Dermis blood vessel endothelial cell (primary cell): ENCODE measurements at regions not wholly inside any gene's neighbourhood (a gene's known extent, or its start where the extent isn't known, plus 50 kb on each side); places are given as distances from the start of the nearest gene placed in this dataset.
"Not testable (repeated sequence)": the region's sequence is repeated elsewhere in the genome, so short reads cannot be mapped to it uniquely, and the experiment has no call there.

Experiments
- DNase-seq: peaks from one replicate; pipeline ENCODE4 v3.0.0; 2010

DNA sequence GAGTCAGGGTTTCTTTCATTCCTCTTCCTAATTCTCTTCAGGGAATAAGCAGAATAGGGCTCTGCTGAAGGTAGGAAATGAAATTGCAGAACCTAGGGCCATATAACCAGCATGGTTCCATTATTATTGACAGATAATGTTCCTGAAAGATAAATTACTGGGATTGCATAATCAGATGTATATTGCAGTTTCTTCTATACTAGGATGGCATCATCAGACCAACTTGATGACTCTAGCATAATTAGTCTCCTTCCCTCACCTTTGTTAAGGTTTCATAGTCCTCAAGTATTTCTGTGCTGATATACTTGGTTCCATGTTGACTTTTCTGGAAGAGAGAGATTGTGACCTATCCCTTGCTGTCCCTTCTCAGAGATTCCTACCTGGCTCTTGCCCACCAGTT is 492.3 kb upstream of the LCORL start:
- DNase-seq: no peak

DNA sequence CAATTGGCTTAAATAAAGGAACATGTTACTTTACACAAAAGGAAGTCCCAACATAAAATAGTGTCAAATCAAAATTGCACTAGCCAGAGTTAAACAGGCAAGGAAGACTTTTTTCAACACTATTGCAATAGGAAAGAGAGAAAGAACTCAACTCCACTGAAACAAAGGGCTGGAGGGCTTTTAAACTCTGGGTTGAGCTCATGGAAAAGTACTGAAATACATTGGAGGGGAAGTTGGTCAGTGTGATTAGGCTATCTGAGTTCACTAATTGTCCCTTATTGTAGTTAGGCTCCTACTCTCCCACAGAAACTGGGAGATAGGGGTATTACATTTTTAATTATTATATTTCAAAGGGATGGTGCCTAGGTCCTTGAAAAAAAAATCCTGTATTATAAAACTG is 491.2 kb upstream of the LCORL start:
- no peak for DNase-seq

DNA sequence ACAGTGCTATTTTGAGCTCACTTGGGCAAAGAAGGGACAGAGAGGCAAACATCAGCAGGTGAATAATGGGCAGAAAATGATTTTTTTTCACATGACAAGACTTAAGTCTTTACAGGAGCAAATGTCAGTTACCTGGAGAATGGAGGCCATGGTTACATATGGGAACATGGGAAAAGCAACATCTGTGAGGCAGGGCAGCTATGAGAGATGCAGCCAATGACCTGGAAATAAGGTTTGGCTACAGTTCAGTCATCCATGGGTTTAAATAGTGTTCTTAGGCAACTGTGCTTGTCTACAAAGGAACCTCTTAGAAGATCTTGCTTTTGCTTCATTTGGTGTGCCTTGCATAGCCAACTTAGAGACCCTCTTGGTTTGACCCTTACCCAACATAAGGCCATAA is 490.2 kb upstream of the LCORL start:
- DNase-seq: no peak

DNA sequence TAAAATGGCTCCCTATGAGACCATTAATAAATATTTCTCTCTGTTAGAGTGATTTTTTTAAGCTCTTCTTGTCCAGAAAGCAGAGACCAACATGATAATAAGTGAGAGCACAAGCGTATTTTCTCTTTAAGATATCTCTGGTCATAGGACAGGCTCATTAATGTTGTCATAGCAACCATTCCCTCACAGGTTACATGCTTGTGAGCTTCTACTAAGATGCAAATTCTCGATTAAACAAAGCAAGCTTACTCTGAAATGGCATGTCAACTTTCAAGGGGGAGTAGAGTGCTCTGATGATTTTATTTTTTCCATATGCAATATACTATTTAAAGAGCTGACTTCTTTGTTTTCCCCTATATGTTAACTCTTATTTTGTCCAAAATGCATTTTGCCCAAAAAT is 487.2 kb upstream of the LCORL start:
- DNase-seq: no peak

DNA sequence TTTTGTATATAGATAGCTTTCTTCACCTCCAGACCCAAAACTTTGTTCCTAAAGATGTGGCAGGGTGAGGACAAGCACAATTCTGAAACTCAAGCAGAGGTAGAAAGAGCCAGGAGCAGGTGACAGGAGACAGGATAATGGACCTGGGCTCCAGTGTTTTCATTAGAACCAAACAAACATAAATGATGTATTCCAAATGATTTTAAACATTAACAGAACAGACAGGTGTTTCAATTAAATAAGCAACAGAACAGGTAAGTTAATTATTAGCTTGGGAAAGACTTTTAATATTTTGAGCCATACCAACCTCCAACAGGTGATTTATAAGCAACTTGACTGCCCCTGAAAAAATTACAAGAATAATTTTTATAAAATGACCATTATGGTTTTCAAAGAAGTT is 459.4 kb upstream of the LCORL start:
- DNase-seq: no peak

DNA sequence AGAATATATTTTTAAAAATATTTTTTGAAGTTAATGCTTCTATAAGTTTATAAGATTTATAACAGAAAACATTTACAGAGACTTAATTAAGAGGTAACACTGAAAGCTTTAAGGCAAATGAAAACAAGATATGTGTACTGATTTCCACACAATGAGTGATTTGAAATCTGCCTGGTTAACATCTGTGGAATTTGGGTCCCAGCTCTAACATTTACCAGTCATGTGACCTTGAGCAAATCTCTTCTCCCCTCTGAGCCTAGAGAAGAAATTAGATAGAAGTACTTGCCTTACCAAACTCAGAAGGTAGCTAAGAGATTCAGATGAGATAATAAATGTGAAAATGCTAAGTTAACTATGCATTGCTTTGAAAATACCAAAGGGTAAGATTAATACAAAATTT is 458.8 kb upstream of the LCORL start:
- no peak for DNase-seq

DNA sequence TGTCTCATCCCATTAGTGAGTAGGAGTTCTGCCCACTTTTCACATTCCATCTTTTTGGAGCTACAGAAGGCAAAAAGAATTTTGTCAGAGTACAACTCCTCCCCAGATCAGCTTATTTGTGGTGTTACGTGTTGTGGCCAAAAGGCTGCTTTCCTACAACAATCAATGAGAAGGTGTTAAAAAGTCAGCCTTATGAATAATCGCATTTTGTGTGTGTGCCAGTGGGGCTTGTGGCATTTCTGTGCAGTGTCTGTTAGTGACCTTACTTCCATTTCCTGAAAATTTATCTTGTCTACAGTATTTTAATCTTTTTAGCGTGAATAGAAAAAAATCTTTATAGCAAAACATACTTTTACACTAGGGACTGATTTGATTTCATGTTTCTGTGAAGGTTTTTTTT is 458.3 kb upstream of the LCORL start:
- no peak for DNase-seq

DNA sequence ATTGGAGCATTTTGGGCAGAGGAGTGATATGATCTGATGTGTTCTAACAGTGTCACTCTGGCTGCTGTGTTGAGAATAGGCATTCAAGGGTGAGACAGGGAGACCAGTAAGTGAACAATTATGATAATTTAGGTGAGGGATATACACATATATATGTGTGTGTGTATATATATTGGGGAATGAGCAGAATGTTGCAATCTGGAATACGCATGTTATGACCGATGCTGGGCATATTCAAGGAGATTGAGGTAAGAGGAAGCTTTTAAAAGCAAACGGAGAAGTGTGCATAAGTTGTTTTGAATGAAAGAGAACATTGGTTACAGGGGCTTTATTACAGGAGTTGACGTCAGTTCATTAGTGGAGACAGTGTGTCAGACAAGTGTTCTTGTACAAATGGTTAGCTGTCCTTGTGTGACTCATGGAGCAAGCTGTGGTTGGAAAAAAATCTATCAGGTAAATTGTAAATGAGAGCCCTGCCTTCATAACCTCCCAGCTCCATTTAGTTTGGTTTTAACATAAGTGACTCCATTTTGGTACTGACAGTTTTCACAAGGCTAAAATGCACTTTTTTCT is 442.5 kb upstream of the LCORL start:
- DNase-seq: no peak

DNA sequence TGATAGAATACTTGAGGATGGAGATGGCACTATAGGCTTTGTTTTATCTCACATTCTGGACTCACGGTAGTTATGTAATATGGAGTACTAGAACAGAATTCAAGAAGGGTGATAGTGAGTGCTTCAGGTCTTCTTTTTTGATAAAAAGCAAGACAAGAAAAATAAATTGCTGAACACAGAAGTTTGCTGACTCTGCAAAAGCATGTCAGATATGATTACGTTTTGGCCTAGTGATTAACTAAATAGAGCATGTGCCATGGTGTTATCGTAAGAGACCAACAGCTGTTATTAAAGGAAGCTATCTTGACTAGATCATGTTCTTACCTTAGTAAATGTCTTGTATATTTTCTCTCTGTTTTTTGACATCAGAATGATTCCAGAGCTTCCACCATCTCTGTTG is 436.9 kb upstream of the LCORL start:
- no peak for DNase-seq

DNA sequence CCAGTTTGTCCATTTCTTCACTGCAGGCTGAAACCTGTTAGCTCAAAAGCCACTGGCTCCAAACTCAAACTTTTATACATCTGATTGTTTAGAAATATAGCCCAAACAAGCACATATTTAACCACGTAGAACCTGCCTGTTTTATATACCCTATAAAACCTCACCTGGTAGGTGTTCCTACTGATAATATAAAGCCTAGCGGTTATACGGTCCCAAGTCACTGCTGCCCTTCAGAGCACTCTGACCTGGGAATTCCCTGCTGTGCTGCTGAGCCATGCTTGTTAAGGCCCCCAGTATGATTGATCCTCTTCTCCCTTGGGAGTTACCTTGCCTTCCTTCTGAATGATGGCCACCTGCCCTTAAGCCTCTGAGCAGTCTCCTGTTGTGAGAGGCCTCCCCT is 432.8 kb upstream of the LCORL start:
- no peak for DNase-seq

DNA sequence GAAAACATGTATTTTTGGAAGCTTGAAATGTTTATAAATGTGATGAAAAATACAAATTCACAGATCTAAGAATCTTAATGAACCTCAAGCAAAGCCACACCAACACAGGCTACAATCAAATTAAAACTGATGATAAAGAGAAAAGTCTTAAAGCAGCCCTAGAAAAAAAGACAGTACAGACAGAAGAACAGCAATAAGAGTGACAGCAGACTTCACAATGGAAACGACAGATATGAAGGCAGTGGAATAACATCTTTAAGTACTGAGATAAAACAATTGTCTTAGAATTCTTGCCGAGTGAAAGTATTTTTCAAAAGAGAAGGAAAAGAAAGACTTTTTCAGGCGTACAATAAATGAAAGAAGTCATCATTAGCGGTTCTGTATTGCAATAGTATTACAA is 423.6 kb upstream of the LCORL start:
- DNase-seq: no peak

DNA sequence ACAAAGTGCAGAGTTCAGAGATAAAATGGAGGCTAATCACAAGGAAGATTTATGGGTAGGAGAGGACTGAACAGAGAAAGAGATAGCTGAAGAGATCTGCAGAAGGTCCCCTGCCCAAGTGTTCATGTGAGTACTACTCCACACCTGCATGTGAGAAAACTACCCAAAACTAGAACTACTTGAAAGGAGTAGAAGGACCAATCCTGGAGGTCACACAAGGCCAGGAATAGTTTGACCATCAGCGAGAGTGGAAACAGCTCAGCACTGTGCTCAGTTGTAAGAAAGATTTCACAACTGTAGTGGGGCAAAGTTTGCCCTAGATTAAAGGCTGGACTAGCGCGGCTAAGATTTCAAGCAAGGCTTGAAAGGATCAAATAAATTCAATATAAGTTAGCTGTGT is 422.7 kb upstream of the LCORL start:
- DNase-seq: no peak

DNA sequence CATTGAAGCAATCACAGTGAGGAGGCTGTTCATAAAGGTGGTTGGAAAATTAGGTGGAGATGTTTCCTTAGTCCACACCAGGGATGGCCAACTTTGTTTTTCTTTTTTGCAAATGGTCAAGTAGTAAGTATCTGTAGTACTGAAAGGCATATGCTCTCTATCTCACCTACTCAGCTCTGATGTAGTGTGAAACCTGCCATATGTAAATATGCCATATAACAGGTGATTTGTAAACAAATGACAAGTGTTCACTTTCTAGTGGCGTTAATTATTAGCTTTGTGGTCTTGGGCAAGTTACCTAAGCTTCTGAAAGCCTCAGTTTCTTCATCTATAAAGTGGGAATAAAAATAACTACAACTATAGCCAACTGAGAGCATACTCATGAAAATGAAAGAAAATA is 421.4 kb upstream of the LCORL start:
- DNase-seq: no peak

DNA sequence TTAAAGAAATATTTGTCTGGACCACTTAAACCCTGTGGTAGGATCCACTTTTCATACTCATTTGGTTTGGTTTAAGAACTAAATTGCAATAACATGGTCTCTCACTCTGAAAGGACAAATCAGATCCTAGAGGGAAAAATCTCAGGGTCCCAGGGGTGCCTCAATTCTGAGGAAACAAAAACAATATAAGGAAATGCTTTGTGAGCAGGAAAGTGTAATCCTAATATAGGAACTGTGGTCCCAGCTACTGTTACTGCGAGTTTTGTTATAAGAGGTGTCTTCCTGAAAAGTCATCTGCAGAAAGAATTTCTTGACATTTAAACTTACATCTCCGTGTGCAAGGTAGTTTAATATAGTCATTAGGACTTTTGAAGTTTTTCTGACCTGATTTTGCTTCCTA is 420.1 kb upstream of the LCORL start:
- no peak for DNase-seq

DNA sequence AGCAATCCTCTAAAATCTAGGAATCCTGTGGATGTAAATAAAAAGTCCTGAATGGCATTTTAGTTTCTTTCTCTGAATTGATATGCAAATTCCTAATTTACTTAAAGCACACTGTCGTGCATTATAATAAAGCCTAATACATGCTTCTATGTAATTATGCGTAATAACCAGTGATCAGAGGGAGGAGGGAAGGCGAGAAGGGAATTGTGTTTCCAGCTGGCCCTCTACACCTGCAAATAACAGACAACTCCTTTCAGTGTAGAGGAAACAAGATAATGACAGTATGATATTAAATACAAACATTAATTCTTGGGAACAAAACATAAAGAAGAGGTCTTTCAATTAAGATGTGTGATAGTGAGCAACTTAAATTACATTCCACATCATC is 419.6 kb upstream of the LCORL start:
- no peak for DNase-seq

DNA sequence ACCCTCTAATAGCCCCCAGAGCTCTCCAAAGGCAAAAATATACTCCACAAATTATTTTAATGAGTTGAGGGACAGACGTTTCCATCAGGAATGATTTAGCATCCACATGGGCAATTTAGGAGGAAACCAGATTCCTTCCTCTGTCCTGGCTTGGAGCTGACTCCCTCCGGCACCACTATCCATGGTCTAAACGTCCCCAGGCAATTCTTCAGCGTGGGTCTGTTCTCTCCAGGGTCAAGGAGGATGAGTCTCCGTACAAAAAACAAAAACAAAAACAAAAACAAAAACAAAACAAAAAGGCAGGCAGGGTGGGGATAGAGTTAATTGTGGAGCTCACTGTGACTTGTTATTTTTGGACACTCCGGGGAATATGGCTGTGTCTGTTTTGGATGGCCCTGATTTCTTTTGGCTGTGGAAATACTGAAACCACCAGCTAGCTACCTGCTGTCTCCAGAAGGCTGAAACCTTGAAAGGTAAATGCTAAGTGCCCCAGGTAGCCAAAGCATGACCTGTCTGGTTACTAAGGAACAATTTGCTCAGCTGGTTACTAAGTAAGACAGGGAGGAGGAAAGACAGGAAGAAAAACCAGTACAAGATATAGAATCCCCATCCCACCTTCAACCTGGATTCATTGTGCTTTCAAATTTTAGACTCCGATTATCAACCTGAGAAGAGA is 419.1 kb upstream of the LCORL start:
- DNase-seq: no peak

DNA sequence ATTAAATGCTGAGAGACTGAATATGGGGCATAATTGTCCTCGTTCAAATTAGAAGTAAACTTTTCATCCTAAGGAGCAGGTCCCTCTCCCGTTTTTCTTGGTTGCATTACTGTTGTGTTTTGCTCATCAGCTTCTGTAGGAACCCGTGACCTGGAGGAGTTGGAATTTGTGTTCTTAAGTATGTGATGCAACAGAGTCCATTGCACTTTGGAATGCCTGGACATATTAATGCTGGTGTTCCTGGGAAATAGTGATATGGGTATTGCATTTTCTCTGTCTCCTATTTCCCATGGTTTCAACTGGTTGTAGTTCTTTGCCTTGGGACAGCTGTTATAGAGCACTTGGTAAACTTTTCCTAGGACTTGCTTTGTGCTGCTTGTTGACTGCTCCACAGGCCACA is 417.8 kb upstream of the LCORL start:
- DNase-seq: no peak

DNA sequence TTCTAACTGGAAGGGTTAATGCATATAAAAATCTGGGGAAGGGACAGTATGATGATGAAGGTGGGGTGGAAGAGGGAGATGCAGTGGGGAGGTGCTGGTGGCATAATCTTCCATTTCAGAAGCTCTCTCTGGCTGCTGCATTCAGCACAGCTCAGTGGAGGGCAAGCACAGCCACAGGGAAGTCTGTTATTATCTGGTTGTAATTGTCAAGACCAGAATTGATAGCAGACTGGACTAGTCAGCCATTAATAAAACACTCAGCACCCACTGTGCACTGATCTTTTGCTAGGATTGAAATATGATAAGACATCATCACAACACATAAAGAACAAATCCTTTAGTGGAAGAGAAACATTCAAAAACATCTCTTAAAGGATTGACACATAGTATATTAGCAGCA is 414.2 kb upstream of the LCORL start:
- DNase-seq: no peak

DNA sequence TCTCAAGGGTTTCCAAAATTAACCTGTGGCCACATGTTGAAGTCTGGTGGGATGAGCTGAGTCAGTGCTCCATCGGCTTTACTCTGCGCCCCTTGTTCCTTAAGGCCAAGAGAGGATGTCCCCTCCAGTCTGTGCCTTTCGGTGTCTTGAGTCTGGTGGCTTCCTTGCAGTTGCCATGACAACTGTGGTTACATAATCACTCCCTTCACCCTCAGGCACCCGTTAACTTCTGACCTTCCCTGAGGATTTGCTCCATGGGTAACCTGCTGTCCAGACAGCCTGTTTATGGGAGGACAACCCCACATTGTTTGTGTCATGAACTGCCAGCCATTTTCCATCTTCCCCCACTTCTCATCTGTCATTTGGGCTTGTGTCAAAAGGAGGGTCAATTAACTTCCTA is 401.1 kb upstream of the LCORL start:
- no peak for DNase-seq

DNA sequence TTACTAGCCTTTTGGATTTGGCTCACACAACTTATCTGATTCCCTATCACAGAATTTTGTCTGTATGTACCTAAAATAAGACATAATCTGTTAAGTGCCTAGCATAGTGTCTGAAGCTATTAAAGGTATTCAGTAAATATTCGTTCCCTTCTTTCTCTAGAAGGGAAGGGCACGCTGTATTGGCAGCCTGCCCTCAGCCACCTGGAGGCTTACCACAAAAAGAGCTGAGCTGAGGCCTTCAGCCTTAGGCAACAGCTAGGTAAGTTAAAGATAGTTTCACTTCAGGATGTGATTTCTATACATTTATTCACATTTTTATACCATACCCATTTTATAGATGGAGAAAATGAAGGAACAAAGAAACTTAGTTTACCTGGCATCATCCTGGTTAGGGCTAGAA is 400.0 kb upstream of the LCORL start:
- no peak for DNase-seq

DNA sequence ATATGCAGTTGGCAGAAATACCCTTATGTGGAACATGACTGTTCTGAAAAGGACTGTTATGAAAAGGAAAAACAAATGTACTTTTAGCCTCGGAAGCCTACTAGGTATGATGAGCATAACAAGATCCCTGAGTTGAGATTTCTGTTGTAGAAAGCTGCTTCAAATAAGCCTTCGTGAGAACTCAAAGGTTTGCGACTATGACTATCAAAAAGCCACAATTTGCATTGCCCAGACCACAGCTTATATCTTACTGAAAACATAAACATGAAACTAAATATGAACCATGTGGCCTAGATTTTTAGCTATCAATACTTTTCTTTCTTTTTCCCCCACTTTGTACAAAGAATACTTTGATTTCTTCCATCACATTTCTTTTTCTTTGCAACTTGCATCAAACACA is 398.2 kb upstream of the LCORL start:
- DNase-seq: no peak

DNA sequence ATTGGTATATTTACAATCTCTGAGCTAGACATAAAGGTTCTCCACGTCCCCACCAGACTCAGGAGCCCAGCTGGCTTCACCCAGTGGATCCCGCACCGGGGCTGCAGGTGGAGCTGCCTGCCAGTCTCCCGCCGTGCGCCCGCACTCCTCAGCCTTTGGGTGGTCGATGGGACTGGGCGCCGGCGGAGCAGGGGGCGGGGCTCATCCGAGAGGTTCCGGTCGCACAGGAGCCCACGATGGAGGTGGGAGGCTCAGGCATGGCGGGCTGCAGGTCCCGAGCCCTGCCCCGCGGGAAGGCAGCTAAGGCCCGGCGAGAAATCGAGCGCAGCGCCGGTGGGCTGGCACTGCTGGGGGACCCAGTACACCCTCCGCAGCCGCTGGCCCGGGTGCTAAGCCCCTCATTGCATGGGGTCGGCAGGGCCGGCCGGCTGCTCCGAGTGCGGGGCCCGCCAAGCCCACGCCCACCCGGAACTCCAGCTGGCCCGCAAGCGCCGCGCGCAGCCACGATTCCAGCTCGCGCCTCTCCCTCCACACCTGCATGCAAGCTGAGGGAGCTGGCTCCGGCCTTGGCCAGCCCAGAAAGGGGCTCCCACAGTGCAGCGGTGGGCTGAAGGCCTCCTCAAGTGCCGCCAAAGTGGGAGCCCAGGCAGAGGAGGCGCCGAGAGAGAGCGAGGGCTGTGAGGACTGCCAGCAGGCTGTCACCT is 396.8 kb upstream of the LCORL start:
- not testable (repeated sequence) for DNase-seq

DNA sequence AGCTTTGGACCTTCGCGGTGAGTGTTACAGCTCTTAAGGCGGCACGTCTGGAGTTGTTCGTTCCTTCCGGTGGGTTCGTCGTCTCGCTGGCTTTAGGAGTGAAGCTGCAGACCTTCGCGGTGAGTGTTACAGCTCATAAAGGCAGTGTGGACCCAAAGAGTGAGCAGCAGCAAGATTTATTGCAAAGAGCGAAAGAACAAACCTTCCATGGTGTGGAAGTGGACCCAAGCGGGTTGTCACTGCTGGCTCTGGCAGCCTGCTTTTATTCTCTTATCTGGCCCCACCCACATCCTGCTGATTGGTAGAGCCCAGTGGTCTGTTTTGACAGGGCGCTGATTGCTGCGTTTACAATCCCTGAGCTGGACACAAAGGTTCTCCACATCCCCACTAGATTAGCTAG is 396.1 kb upstream of the LCORL start:
- not testable (repeated sequence) for DNase-seq

DNA sequence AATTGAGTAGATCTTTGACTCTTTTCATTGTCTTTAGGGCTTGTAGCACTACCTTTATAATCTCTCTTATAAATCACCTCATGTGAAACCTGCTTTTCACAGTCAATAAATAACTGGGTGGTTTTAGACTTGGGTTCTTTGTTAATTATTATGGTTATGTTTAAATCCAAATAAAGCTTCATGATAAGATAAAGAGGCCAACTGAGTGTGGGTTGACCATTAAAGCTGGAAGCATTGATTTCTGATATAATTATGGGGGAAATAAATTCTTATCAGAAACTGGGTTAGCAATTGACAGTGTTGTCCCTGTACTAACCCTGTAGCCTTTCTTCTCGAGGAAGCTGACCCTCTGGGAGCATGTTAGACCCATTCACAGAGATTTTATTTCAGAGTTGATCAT is 384.7 kb upstream of the LCORL start:
- no peak for DNase-seq

DNA sequence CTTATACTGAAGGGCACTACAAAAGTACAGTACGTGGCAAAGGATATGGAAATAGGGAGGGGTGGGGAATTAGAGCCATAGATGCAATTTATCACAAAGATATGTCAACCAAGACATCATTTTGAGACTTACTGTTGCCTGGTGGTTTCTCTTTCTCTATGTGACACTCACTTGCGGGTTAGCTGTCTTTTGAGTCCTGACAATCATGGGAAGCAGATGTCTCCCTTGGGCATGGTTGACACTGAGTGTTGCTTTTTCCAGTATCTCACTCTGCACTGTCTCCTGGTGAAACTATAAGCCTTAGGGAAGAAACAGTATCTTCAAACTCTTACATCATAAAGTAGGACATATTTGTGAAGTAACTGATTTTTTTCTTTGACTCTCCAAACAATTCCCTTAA is 383.5 kb upstream of the LCORL start:
- DNase-seq: no peak
